H1 (cell line): ENCODE measurements at regions not wholly inside any gene's neighbourhood (a gene's known extent, or its start where the extent isn't known, plus 50 kb on each side); places are given as distances from the start of the nearest gene placed in this dataset.
A peak's percentile ranks its signal among the peaks of the same experiment; 100 is the strongest.

Experiments
- CTCF ChIA-PET: fragments of 300-600 bp; sonication (Branson Sonifier 250); formaldehyde crosslinking; loops from one replicate; lab custom pipeline; 2021; ENCODE audit not compliant: partially characterized antibody; lab: Charles Lee
- POLR2A ChIA-PET: fragments of 300-600 bp; sonication (Branson Sonifier 250); formaldehyde crosslinking; loops from one replicate; lab custom pipeline; 2021; ENCODE audit warnings: inconsistent platforms; ENCODE audit not compliant: partially characterized antibody; lab: Charles Lee
- DNase-seq, 2 experiments: peaks; one replicate each; pipeline versions ENCODE4 v3.0.0 to v3.0.0-alpha.2; 2010 to 2022; ENCODE audit warnings: low spot score in 2 of 2, low read depth in 1 of 2, mixed read lengths in 1 of 2
- FAIRE-seq: peaks from 2 replicates; lab custom pipeline; 2011; peaks lifted over from hg19 to GRCh38; lab: Jason Lieb, UNC
- H2AFZ ChIP-seq: 2 replicates; pipeline ENCODE4 v1.8.1; 2012; ENCODE audit warnings: low read length, inconsistent platforms
- H2AK5ac ChIP-seq: 2 replicates; pipeline ENCODE4 v1.6.1; 2013; ENCODE audit warnings: low read depth, low read length
- H2BK120ac ChIP-seq: replicated peaks from 2 replicates; pipeline ENCODE3; 2013; ENCODE audit warnings: low read depth, low read length, inconsistent platforms
- H2BK12ac ChIP-seq: 2 replicates; pipeline ENCODE4 v1.6.1; 2013; ENCODE audit warnings: low read depth, low read length
- H2BK15ac ChIP-seq: 2 replicates; pipeline ENCODE4 v1.6.1; 2013; ENCODE audit warnings: low read length
- H2BK20ac ChIP-seq: 2 replicates; pipeline ENCODE4 v1.6.1; 2013; ENCODE audit warnings: low read length
- H2BK5ac ChIP-seq: 2 replicates; pipeline ENCODE4 v1.6.1; 2013; ENCODE audit warnings: low read depth, low read length
- H3K14ac ChIP-seq: 2 replicates; pipeline ENCODE4 v1.6.1; 2013; ENCODE audit warnings: inconsistent platforms; ENCODE audit not compliant: insufficient read length
- H3K18ac ChIP-seq: 2 replicates; pipeline ENCODE4 v1.6.1; 2013; ENCODE audit warnings: low read length; ENCODE audit errors: extremely low read depth
- H3K23ac ChIP-seq: 2 replicates; pipeline ENCODE4 v1.6.1; 2013; ENCODE audit warnings: inconsistent platforms; ENCODE audit not compliant: insufficient read length
- H3K23me2 ChIP-seq: 2 replicates; pipeline ENCODE4 v1.6.1; 2013; ENCODE audit warnings: low read depth, low read length
- H3K27ac ChIP-seq: 2 replicates; pipeline ENCODE4 v1.6.1; 2011; ENCODE audit warnings: low read depth, low read length, inconsistent platforms
- H3K27me3 ChIP-seq, 4 experiments: replicated peaks in 1 of 4; 1 replicate in 1 of 4; 2 replicates in 3 of 4; pipeline versions ENCODE4 v1.6.1 to v1.8.1; 2011 to 2013; ENCODE audit warnings: low read length in 3 of 4, mild to moderate bottlenecking in 3 of 4, inconsistent platforms in 2 of 4, mixed read lengths in 2 of 4, moderate library complexity in 1 of 4; ENCODE audit not compliant: control insufficient read depth in 3 of 4, insufficient read depth in 3 of 4; ENCODE audit errors: extremely low read depth in 1 of 4
- H3K36me3 ChIP-seq, 4 experiments: 2 replicates each; pipeline versions ENCODE4 v1.6.1 to v1.8.1; 2011 to 2013; ENCODE audit warnings: mild to moderate bottlenecking in 4 of 4, low read length in 3 of 4, moderate library complexity in 2 of 4, control low read depth in 1 of 4, inconsistent platforms in 1 of 4; ENCODE audit not compliant: insufficient read depth in 4 of 4, control insufficient read depth in 2 of 4
- H3K4ac ChIP-seq: replicated peaks from 2 replicates; pipeline ENCODE3; 2013; ENCODE audit warnings: low read length, low read depth, mixed read lengths, inconsistent platforms; ENCODE audit not compliant: insufficient read length
- H3K4me1 ChIP-seq, 4 experiments: replicated peaks in 1 of 4; 1 replicate in 1 of 4; 2 replicates in 3 of 4; pipeline versions ENCODE4 v1.6.1 to v1.8.1; 2011 to 2013; ENCODE audit warnings: low read length in 3 of 4, inconsistent platforms in 2 of 4, mixed read lengths in 1 of 4; ENCODE audit not compliant: insufficient read depth in 4 of 4, control insufficient read depth in 3 of 4
- H3K4me2 ChIP-seq, 2 experiments: 2 replicates each; pipeline versions ENCODE4 v1.6.1 to v1.8.1; 2011 to 2013; ENCODE audit warnings: low read depth in 2 of 2, low read length in 2 of 2, control low read depth in 1 of 2, inconsistent platforms in 1 of 2, mild to moderate bottlenecking in 1 of 2; ENCODE audit not compliant: insufficient read depth in 1 of 2
- H3K4me3 ChIP-seq, 4 experiments: fragments of 200-600, 300-600 bp in 1 of 4; sonication (generic), shearing (Covaris generic), sonication (Bioruptor Twin) in 1 of 4; 2 replicates each; pipeline versions ENCODE4 v1.5.1 to v1.8.1; 2011 to 2016; ENCODE audit warnings: low read length in 4 of 4, low read depth in 3 of 4, control low read depth in 2 of 4, inconsistent platforms in 2 of 4, mild to moderate bottlenecking in 2 of 4, mixed read lengths in 1 of 4, moderate library complexity in 1 of 4; ENCODE audit not compliant: insufficient read depth in 2 of 4; ENCODE audit errors: extremely low read depth in 1 of 4
- H3K56ac ChIP-seq: replicated peaks from 2 replicates; pipeline ENCODE3; 2013; ENCODE audit warnings: low read depth, mild to moderate bottlenecking, mixed read lengths, low read length, inconsistent platforms; ENCODE audit not compliant: insufficient read length
- H3K79me1 ChIP-seq: 2 replicates; pipeline ENCODE4 v1.6.1; 2013; ENCODE audit warnings: low read depth, low read length, control low read depth
- H3K79me2 ChIP-seq, 2 experiments: 2 replicates each; pipeline versions ENCODE4 v1.6.1 to v1.8.1; 2012 to 2013; ENCODE audit warnings: low read length in 2 of 2, mild to moderate bottlenecking in 2 of 2, inconsistent platforms in 1 of 2; ENCODE audit not compliant: insufficient read depth in 2 of 2, control insufficient read depth in 1 of 2
- H3K9ac ChIP-seq, 4 experiments: replicated peaks in 1 of 4; 1 replicate in 1 of 4; 2 replicates in 3 of 4; pipeline versions ENCODE4 v1.6.1 to v1.8.1; 2011 to 2013; ENCODE audit warnings: low read depth in 3 of 4, low read length in 3 of 4, control low read depth in 2 of 4, mild to moderate bottlenecking in 2 of 4, moderate library complexity in 2 of 4, inconsistent platforms in 1 of 4; ENCODE audit errors: extremely low read depth in 1 of 4
- H3K9me3 ChIP-seq, 2 experiments: 2 replicates each; pipeline versions ENCODE4 v1.6.1 to v1.8.1; 2012 to 2013; ENCODE audit warnings: mild to moderate bottlenecking in 2 of 2, moderate library complexity in 2 of 2, control low read depth in 1 of 2, inconsistent platforms in 1 of 2, low read depth in 1 of 2, low read length in 1 of 2, mixed read lengths in 1 of 2; ENCODE audit not compliant: insufficient read depth in 2 of 2
- H4K20me1 ChIP-seq, 2 experiments: replicated peaks in 1 of 2; 2 replicates each; pipeline versions ENCODE3 to v1.8.1; 2011 to 2013; ENCODE audit warnings: inconsistent platforms in 2 of 2, low read length in 2 of 2, mild to moderate bottlenecking in 1 of 2; ENCODE audit not compliant: insufficient read depth in 2 of 2, control insufficient read depth in 1 of 2
- H4K5ac ChIP-seq: 2 replicates; pipeline ENCODE4 v1.6.1; 2013; ENCODE audit warnings: low read length, low read depth, mixed read lengths, inconsistent platforms; ENCODE audit not compliant: insufficient read length
- H4K8ac ChIP-seq: 2 replicates; pipeline ENCODE4 v1.8.0; 2013; ENCODE audit warnings: mild to moderate bottlenecking, moderate library complexity, low read length, inconsistent platforms; ENCODE audit not compliant: insufficient read depth; ENCODE audit errors: extremely low read depth
- H4K91ac ChIP-seq: replicated peaks from 2 replicates; pipeline ENCODE3; 2013; ENCODE audit warnings: low read length, mixed read lengths, inconsistent platforms; ENCODE audit not compliant: insufficient read length
- RAD21 ChIP-seq, 2 experiments: IDR thresholded peaks in 1 of 2; conservative IDR thresholded peaks in 1 of 2; 2 replicates each; pipeline ENCODE4 v1.6.1; 2011; ENCODE audit warnings: low read depth in 2 of 2, low read length in 2 of 2, improper control_type of control experiment in 1 of 2, inconsistent platforms in 1 of 2, mild to moderate bottlenecking in 1 of 2, moderate library complexity in 1 of 2
- SP1 ChIP-seq: IDR thresholded peaks from 2 replicates; pipeline ENCODE4 v1.6.1; 2011; ENCODE audit warnings: low read depth, low read length
- WGBS, 2 experiments: shearing (Covaris generic) in 1 of 2; methylation state at CpG; one replicate each; pipeline versions ENCODE4 v1.1.6 to v1.1.7; 2013 to 2015; ENCODE audit warnings: low lambda C conversion rate in 2 of 2, mixed read lengths in 2 of 2, inconsistent platforms in 1 of 2, low coverage in 1 of 2, missing lambda C conversion rate in 1 of 2; ENCODE audit not compliant: insufficient replicate concordance in 2 of 2, insufficient coverage in 1 of 2, insufficient read length in 1 of 2; ENCODE audit errors: extremely low coverage in 1 of 2, missing lambda C conversion rate in 1 of 2; 5-methylcytosine and 5-hydroxymethylcytosine counted together

- H3K23ac ChIP-seq: no peak overlapping the region
- H3K14ac ChIP-seq: no peak overlapping the region
- H4K8ac ChIP-seq: peak overlapping the region; percentile 51; the same call in 1 of the 2 replicates
- H3K36me3 ChIP-seq: no peaks in the 10 kb centered on the region
- H3K27ac ChIP-seq: no peak overlapping the region
- TF ChIP-seq SP1 (no peak), RAD21 (IDR thresholded peaks at IDR 0.05 in 1 of 2, conservative IDR thresholded peaks at IDR 0.05 in 1 of 2; ENCODE audit: low read depth in 2 of 2, low read length in 2 of 2) (no peak)
- no peak overlapping the region for H3K4me3 ChIP-seq
- no peak overlapping the region for H2BK20ac ChIP-seq
- no peak overlapping the region for H2BK5ac ChIP-seq
- no peak overlapping the region for H2BK12ac ChIP-seq
- H3K4me1 ChIP-seq: no peaks in the 10 kb centered on the region
- H4K91ac ChIP-seq: no peak overlapping the region
- ChIA-PET POLR2A (no interaction called here), CTCF (interaction anchor here (0.7 kb wide), 1 partner anchor 168 kb away, joined by 3 read pairs; no protein-coding TSS in a partner anchor)
- H2AK5ac ChIP-seq: no peak overlapping the region
- peaks cover 82 to 97% of the 10 kb centered on the region in 2 experiments for H3K9me3 ChIP-seq
- H3K18ac ChIP-seq: no peak overlapping the region
- no peaks in the 10 kb centered on the region for H3K79me2 ChIP-seq
- no peak overlapping the region for H3K4ac ChIP-seq
- no peaks in the 10 kb centered on the region for H4K20me1 ChIP-seq
- no peak overlapping the region for H2BK15ac ChIP-seq
- DNase-seq (no peak), FAIRE-seq (no peak)
- H3K27me3 ChIP-seq: no peaks in the 10 kb centered on the region
- no peak overlapping the region for H2AFZ ChIP-seq
- no peak overlapping the region for H4K5ac ChIP-seq
- H3K9ac ChIP-seq: no peak overlapping the region
- no peaks in the 10 kb centered on the region for H3K23me2 ChIP-seq
- H3K56ac ChIP-seq: no peak overlapping the region
- H2BK120ac ChIP-seq: no peak overlapping the region
- no peak overlapping the region for H3K4me2 ChIP-seq
- whole genome bisulfite sequencing, 2 experiments: 85% methylated on average over 14 of the region's 18 CpGs; no CpG with 5 or more reads in 1 of the 2 experiments
- H3K79me1 ChIP-seq: no peaks in the 10 kb centered on the region
Measured at GRCh38 chr12:34598851-34599529, 576.7 kb downstream of the ALG10 start.
